ENCODE measurements at regions not wholly inside any gene's neighbourhood (a gene's known extent, or its start where the extent isn't known, plus 50 kb on each side); places are given as distances from the start of the nearest gene placed in this dataset.

DNA sequence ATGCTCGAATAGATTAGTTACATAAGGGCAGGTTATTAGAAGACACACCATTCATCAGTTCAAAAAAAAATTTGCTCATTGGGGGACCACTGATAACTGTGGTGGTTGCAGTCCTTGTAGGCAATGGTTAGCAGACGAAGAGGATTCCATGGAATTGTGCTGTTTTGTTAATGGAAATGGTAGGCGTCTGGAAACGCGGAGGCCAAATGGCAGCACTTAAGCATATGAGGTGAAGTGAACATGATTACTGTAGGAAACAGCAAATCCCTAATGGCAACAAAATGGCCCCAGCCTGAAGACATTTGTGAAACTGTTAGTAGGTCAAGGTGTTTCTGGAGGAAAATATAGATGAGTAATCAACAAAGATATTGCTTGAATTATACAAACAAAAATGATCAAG, 535.4 kb upstream of the PTPRD start:
- TF ChIP-seq CTCF (IDR thresholded peaks at IDR 0.05; ENCODE audit: borderline replicate concordance, extremely low read depth, low read length, poor library complexity, severe bottlenecking) = no peak
- no peak for TF ChIP-seq EZH2 (IDR thresholded peaks at IDR 0.05; ENCODE audit: borderline replicate concordance, low read depth, low read length, severe bottlenecking)
